IPS-20b (cell line): ENCODE measurements at regions not wholly inside any gene's neighbourhood (a gene's known extent, or its start where the extent isn't known, plus 50 kb on each side); places are given as distances from the start of the nearest gene placed in this dataset.
"Not testable (repeated sequence)": the region's sequence is repeated elsewhere in the genome, so short reads cannot be mapped to it uniquely, and the experiment has no call there.

ENCODE experiments used
- H3K27ac ChIP-seq: one replicate; pipeline ENCODE4 v1.5.1; 2013; ENCODE audit warnings: low read length
- H3K27me3 ChIP-seq: 2 replicates; pipeline ENCODE4 v1.6.1; 2013; ENCODE audit warnings: mild to moderate bottlenecking, low read length, inconsistent platforms; ENCODE audit not compliant: insufficient read depth
- H3K36me3 ChIP-seq: 2 replicates; pipeline ENCODE4 v1.6.1; 2013; ENCODE audit warnings: low read depth, mild to moderate bottlenecking, inconsistent platforms, low read length, moderate library complexity; ENCODE audit not compliant: insufficient read depth
- H3K4me1 ChIP-seq: 2 replicates; pipeline ENCODE4 v1.6.1; 2013; ENCODE audit warnings: mild to moderate bottlenecking, control low read depth, inconsistent platforms, low read length, moderate library complexity; ENCODE audit not compliant: insufficient read depth
- H3K4me3 ChIP-seq: 2 replicates; pipeline ENCODE4 v1.5.1; 2013; ENCODE audit warnings: mild to moderate bottlenecking, low read length, inconsistent platforms
- H3K9ac ChIP-seq: 2 replicates; pipeline ENCODE4 v1.6.1; 2013; ENCODE audit warnings: low read depth, mild to moderate bottlenecking, inconsistent platforms, low read length, moderate library complexity
- H3K9me3 ChIP-seq: 2 replicates; pipeline ENCODE4 v1.6.1; 2013; ENCODE audit warnings: mild to moderate bottlenecking, low read depth, low read length, inconsistent platforms; ENCODE audit not compliant: insufficient read depth

DNA sequence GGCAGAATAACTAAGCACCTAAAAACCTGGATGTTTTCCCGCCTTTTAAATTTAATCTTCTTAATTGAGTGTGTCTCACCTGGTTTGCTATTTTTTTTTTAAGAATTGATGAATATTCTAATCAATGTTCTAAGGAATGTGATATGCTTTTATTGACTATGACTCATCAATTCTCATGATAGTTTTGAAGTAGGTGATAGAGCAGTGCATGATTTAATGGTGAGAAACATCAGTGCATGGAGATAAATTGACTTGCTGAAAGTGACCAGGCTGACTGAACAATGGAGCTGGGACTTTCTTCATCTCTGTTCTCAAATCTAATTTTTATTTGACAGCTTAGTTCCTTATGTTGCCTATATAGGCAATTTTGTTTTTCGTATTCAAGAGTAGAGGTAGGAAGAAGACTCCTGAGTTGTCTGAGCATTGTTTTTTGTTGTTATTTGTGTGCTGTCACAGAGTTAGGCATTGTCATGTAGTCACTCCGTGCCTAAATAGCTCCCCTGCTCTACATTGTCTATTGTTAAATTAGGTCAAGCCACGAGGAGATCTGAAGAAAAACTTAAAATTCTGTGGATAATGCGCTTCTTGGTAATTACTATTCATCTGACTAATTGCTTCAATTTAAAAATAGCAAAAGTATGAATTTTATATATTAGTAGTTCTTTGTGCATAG lies 59.0 kb upstream of the NUTM2F start:
- H3K27me3 ChIP-seq, H3K4me1 ChIP-seq: not testable (repeated sequence)

GRCh38 chr9:94388011-94388406 lies 59.6 kb upstream of the NUTM2F start:
- H3K27ac ChIP-seq, H3K36me3 ChIP-seq, H3K4me3 ChIP-seq, H3K27me3 ChIP-seq, H3K9me3 ChIP-seq, H3K9ac ChIP-seq, H3K4me1 ChIP-seq: not testable (repeated sequence)

More for the DNA sequence above, 59.0 kb upstream of the NUTM2F start:
- H3K36me3 ChIP-seq, H3K9ac ChIP-seq, H3K4me3 ChIP-seq, H3K27ac ChIP-seq, H3K9me3 ChIP-seq: not testable (repeated sequence)

- H3K9me3 ChIP-seq, H3K4me3 ChIP-seq, H3K36me3 ChIP-seq, H3K27me3 ChIP-seq, H3K9ac ChIP-seq, H3K4me1 ChIP-seq, H3K27ac ChIP-seq: not testable (repeated sequence)
These were observed 62.1 kb upstream of the NUTM2F start for GRCh38 chr9:94390425-94391098.

- H3K27me3 ChIP-seq, H3K9ac ChIP-seq, H3K36me3 ChIP-seq, H3K27ac ChIP-seq, H3K4me3 ChIP-seq, H3K4me1 ChIP-seq, H3K9me3 ChIP-seq: not testable (repeated sequence)
These were observed 64.7 kb upstream of the NUTM2F start for GRCh38 chr9:94392971-94393624.

- H3K27ac ChIP-seq, H3K36me3 ChIP-seq, H3K4me3 ChIP-seq, H3K9me3 ChIP-seq, H3K9ac ChIP-seq, H3K27me3 ChIP-seq, H3K4me1 ChIP-seq: not testable (repeated sequence)
These were observed 69.4 kb upstream of the NUTM2F start for GRCh38 chr9:94397766-94398379.

DNA sequence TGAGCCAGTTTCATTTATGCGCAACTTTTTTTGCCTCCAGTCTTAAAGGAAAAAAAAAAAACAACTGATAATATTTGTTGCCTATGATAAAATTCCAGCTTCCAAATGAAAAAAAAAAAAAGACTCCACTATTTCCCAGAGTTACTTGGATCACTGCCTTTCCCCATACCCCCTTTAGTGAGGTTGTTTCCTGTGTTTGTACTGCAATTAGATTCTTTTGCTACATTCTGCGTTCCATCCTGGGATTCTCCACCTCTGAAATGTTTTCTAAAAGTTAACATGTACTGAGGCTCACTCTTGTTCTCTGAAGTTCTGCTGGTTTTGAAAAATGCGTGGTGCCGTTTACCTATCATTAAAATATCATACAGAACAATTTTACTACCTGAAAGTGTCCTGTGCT lies 72.0 kb upstream of the NUTM2F start:
- H3K4me3 ChIP-seq, H3K4me1 ChIP-seq, H3K36me3 ChIP-seq, H3K9ac ChIP-seq, H3K27ac ChIP-seq, H3K9me3 ChIP-seq, H3K27me3 ChIP-seq: not testable (repeated sequence)

GRCh38 chr9:94402795-94403194 lies 74.4 kb upstream of the NUTM2F start:
- not testable (repeated sequence) for H3K4me3 ChIP-seq, H3K36me3 ChIP-seq, H3K27me3 ChIP-seq, H3K9me3 ChIP-seq, H3K27ac ChIP-seq, H3K9ac ChIP-seq, H3K4me1 ChIP-seq

DNA sequence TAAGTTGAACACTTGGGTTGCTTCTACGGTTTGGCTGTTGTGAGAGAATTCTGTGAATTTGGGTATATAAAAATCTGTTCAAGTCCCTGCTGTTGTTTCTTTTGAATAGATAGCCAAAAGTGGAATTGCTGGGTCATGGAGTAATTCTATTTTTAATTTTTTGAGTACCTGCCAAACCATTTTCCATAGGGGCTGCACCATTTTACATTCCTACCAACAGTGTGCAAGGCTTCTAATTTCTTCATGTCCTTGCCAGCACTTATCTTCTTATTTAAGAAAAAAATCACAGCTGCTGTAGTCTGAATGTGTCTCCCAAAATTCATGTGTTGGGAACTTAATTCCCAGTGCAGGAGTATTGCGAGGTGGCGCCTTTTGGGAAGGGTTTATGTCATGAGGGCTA lies 75.1 kb upstream of the NUTM2F start:
- not testable (repeated sequence) for H3K9ac ChIP-seq, H3K9me3 ChIP-seq, H3K36me3 ChIP-seq, H3K4me1 ChIP-seq, H3K27me3 ChIP-seq, H3K4me3 ChIP-seq, H3K27ac ChIP-seq

DNA sequence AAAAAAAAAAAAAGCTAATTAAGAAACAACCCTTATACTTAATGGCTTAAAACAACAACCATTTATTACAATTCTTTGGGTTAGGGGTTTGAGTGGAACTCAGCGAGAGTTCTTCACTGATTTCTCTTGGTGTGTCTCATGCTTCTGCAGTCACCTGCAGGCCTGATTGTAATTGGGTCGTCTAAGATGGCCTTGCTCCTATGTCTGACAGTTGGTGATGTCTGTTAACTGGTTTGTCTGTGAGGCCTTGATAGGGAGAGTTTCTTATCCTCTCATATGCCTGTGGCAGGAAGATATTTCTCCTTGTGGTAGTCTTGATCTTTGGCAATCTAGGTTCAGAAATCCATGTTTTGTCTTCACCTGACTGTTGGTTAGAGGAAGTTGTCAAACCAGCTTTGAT lies 85.2 kb upstream of the NUTM2F start:
- H3K27me3 ChIP-seq, H3K36me3 ChIP-seq, H3K4me1 ChIP-seq, H3K9me3 ChIP-seq, H3K9ac ChIP-seq, H3K27ac ChIP-seq, H3K4me3 ChIP-seq: not testable (repeated sequence)

DNA sequence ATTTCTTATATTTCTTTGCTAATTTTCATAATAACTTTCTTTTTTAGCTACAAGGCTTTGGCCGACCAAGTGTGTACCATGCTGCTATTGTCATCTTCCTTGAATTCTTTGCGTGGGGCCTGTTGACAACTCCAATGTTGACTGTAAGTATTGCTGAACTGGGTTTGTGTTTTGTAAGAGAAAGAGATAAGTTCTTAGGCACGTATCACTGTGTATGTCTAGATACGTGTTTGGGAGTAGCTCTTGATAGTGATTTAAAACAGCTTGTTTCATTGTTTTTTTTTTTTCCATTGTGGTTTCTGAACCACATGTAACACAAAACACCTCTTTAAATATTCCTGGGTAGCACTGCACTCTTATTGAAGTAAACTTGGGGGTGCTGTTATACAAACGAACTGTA lies 86.7 kb upstream of the NUTM2F start:
- H3K9me3 ChIP-seq, H3K9ac ChIP-seq, H3K27ac ChIP-seq, H3K4me3 ChIP-seq, H3K27me3 ChIP-seq, H3K36me3 ChIP-seq, H3K4me1 ChIP-seq: not testable (repeated sequence)

DNA sequence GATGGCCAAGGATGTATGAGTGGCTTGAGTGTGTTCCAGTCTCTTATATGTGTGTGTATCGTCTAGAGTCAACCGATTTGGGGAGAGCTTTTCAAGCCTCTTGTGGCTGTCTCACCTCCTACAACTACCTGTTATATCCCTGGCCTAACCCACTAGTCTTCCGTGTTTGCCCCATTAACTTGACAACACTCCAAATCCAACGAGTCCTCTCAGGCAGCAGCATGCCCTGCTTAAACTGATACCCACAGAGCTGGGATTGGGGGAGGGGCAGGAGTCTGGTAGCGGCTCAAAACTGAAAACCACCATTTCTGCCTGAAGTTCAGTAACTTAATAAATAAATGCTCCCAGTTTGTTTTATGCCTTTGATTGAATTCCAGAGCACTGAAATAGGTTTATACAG lies 91.7 kb upstream of the NUTM2F start:
- not testable (repeated sequence) for H3K4me3 ChIP-seq, H3K36me3 ChIP-seq, H3K27ac ChIP-seq, H3K4me1 ChIP-seq, H3K27me3 ChIP-seq, H3K9me3 ChIP-seq, H3K9ac ChIP-seq

GRCh38 chr9:94421951-94422350 lies 93.5 kb upstream of the NUTM2F start:
- not testable (repeated sequence) for H3K4me1 ChIP-seq, H3K27ac ChIP-seq, H3K9me3 ChIP-seq, H3K4me3 ChIP-seq, H3K9ac ChIP-seq, H3K36me3 ChIP-seq, H3K27me3 ChIP-seq
